Spleen (tissue), 11 donors: ENCODE measurements at regions not wholly inside any gene's neighbourhood (a gene's known extent, or its start where the extent isn't known, plus 50 kb on each side); places are given as distances from the start of the nearest gene placed in this dataset.

Experiments
- DNase-seq: peaks from one replicate; pipeline ENCODE4 v3.0.0-alpha.2; 2020
- H3K27ac ChIP-seq, 8 donors: fragments of 200-600 bp; sonication (generic) in 7 of 8; 1 replicate in 4 of 8; 2 replicates in 4 of 8; pipeline versions ENCODE4 v1.5.0 to v1.8.0; 2016 to 2021; ENCODE audit warnings: inconsistent platforms in 4 of 8, mild to moderate bottlenecking in 4 of 8, moderate library complexity in 1 of 8
- H3K27me3 ChIP-seq, 7 donors: fragments of 200-600 bp; sonication (generic) in 6 of 7; replicated peaks in 1 of 7; 1 replicate in 4 of 7; 2 replicates in 3 of 7; pipeline versions ENCODE4 v1.5.0 to v1.8.0; 2016 to 2021; ENCODE audit warnings: inconsistent platforms in 3 of 7, mild to moderate bottlenecking in 1 of 7
- H3K36me3 ChIP-seq, 6 donors: fragments of 200-600 bp; sonication (generic) in 5 of 6; 1 replicate in 4 of 6; 2 replicates in 2 of 6; pipeline versions ENCODE4 v1.5.0 to v1.8.0; 2016 to 2021; ENCODE audit warnings: inconsistent platforms in 2 of 6
- H3K4me1 ChIP-seq, 6 donors: fragments of 200-600 bp; sonication (generic) in 5 of 6; 1 replicate in 3 of 6; 2 replicates in 3 of 6; pipeline versions ENCODE4 v1.5.0 to v1.8.0; 2016 to 2021; ENCODE audit warnings: inconsistent platforms in 3 of 6
- H3K4me3 ChIP-seq, 8 donors: fragments of 200-600 bp; sonication (generic) in 7 of 8; 1 replicate in 4 of 8; 2 replicates in 4 of 8; pipeline versions ENCODE4 v1.5.0 to v1.8.0; 2016 to 2021; ENCODE audit warnings: inconsistent platforms in 4 of 8, mild to moderate bottlenecking in 4 of 8, moderate library complexity in 2 of 8
- H3K9me3 ChIP-seq, 8 donors: fragments of 200-600 bp; sonication (generic) in 7 of 8; 1 replicate in 4 of 8; 2 replicates in 4 of 8; pipeline versions ENCODE4 v1.5.0 to v1.8.0; 2016 to 2021; ENCODE audit warnings: inconsistent platforms in 4 of 8
- CTCF ChIP-seq, 11 experiments: fragments of 200-600 bp in 7 of 11; fragments of 450-650 bp in 4 of 11; sonication (generic) in 4 of 11; IDR thresholded peaks in 8 of 11; conservative IDR thresholded peaks in 3 of 11; 1 replicate in 7 of 11; 2 replicates in 4 of 11; pipeline versions ENCODE4 v1.4.0 to v1.8.0; 2016 to 2021; ENCODE audit warnings: antibody characterized with exemption in 11 of 11, inconsistent platforms in 4 of 11, mild to moderate bottlenecking in 1 of 11
- POLR2A ChIP-seq, 3 donors: fragments of 450-650 bp; IDR thresholded peaks; one replicate each; pipeline ENCODE4 v1.5.1; 2017; ENCODE audit warnings: antibody characterized with exemption in 3 of 3, mild to moderate bottlenecking in 1 of 3
- POLR2AphosphoS5 ChIP-seq, 3 donors: sonication (generic); formaldehyde crosslinking; IDR thresholded peaks; one replicate each; pipeline ENCODE4 v1.5.1; 2017; ENCODE audit warnings: antibody characterized with exemption in 3 of 3
- WGBS, 5 donors: extraction: QIAGEN DNeasy Blood & Tissue Kit in 3 of 5; methylation state at CpG; one replicate each; pipeline versions ENCODE4 v1.1.5 to v1.1.7; 2013 to 2018; 5-methylcytosine and 5-hydroxymethylcytosine counted together
- intact Hi-C: fragments of 100-400 bp; cut with DNase I; formaldehyde crosslinking; loops from one replicate; pipeline ENCODE4 v1.15.0; 2023; ENCODE audit warnings: low total_unique reads
- donor health status: healthy with polysubstance abuse.
- donor health status: DM: no; HTN: no; CAD: no; lungs with moderate emphysema.
- donor health status: DM: no; HTN: no; CAD: no.
- donor health status: Bipolar disorder and iron deficiency.
- donor health status: healthy.
- donor health status: DM: no; HTN: no; CAD: no.
- donor health status: DM: yes; HTN: yes; CAD: no.

GRCh38 chr12:88409257-88409656 lies 171.0 kb downstream of the KITLG start:
- TF ChIP-seq POLR2AphosphoS5 (IDR thresholded peaks at IDR 0.05), result no peak
- TF ChIP-seq POLR2A (IDR thresholded peaks at IDR 0.05), result no peak
- TF ChIP-seq CTCF (IDR thresholded peaks at IDR 0.05 in 8 of 11, conservative IDR thresholded peaks at IDR 0.05 in 3 of 11), result no peak
- WGBS, 5 donors, result 61 to 83% (median 74%) methylated on average over 3 of the region's 3 CpGs
- DNase-seq, result no peak

DNA sequence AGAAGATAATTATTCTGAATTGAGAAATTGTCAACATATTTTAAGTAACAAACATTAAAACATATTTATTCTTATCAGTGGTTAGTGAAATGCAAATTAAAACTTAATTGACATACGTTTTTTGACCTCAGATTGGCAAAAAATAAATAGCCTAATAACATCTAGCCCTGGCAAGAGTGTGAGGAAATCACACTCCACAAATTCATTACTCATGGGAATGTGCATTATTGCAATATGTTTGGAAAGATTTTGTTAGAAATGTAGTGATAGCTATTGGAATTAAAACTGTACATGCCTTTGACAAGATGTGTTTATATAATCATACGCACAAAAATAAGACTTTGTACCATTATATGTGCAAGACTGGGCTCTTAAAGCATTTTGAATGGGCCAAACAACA lies 168.6 kb downstream of the KITLG start:
- Histone ChIP-seq H3K4me1 (no peaks in the 10 kb centered on the region), H3K27me3 (no peaks in the 10 kb centered on the region), H3K36me3 (no peaks in the 10 kb centered on the region), H3K27ac (no peak overlapping the region), H3K4me3 (no peak overlapping the region), H3K9me3 (no peaks in the 10 kb centered on the region)
- WGBS, 5 donors, result 74 to 86% (median 81%) methylated on average over 2 of the region's 2 CpGs
- intact Hi-C loops, result no loop called here
- no peak for DNase-seq
- TF ChIP-seq POLR2A (IDR thresholded peaks at IDR 0.05) (no peak), POLR2AphosphoS5 (IDR thresholded peaks at IDR 0.05) (no peak), CTCF (IDR thresholded peaks at IDR 0.05 in 8 of 11, conservative IDR thresholded peaks at IDR 0.05 in 3 of 11) (no peak)

More at GRCh38 chr12:88409257-88409656, 171.0 kb downstream of the KITLG start:
- intact Hi-C loops, result no loop called here
- H3K27me3 ChIP-seq, result no peaks in the 10 kb centered on the region
- H3K4me1 ChIP-seq, result no peaks in the 10 kb centered on the region
- no peak overlapping the region for H3K4me3 ChIP-seq
- no peaks in the 10 kb centered on the region for H3K36me3 ChIP-seq
- H3K27ac ChIP-seq, result no peak overlapping the region
- H3K9me3 ChIP-seq, result no peaks in the 10 kb centered on the region

GRCh38 chr12:88413646-88414045 lies 166.6 kb downstream of the KITLG start:
- no peaks in the 10 kb centered on the region for H3K27me3 ChIP-seq
- no peak for DNase-seq
- WGBS, 5 donors, result 81 to 93% (median 85%) methylated on average over 2 of the region's 2 CpGs
- H3K9me3 ChIP-seq, result no peaks in the 10 kb centered on the region
- TF ChIP-seq POLR2AphosphoS5 (IDR thresholded peaks at IDR 0.05) (no peak), POLR2A (IDR thresholded peaks at IDR 0.05) (no peak), CTCF (IDR thresholded peaks at IDR 0.05 in 8 of 11, conservative IDR thresholded peaks at IDR 0.05 in 3 of 11) (no peak)
- intact Hi-C loops, result no loop called here
- no peak overlapping the region for H3K27ac ChIP-seq
- no peak overlapping the region for H3K4me3 ChIP-seq
- no peaks in the 10 kb centered on the region for H3K36me3 ChIP-seq
- no peaks in the 10 kb centered on the region for H3K4me1 ChIP-seq

- no peak for DNase-seq
- TF ChIP-seq POLR2AphosphoS5 (IDR thresholded peaks at IDR 0.05), result no peak
- TF ChIP-seq POLR2A (IDR thresholded peaks at IDR 0.05), result no peak
- no peak for TF ChIP-seq CTCF (IDR thresholded peaks at IDR 0.05 in 8 of 11, conservative IDR thresholded peaks at IDR 0.05 in 3 of 11)
- H3K36me3 ChIP-seq, result no peaks in the 10 kb centered on the region
- no peak overlapping the region for H3K4me3 ChIP-seq
- H3K4me1 ChIP-seq, result no peaks in the 10 kb centered on the region
- 69 to 86% (median 82%) methylated on average over 2 of the region's 2 CpGs for WGBS, 5 donors
- intact Hi-C loops, result no loop called here
- no peaks in the 10 kb centered on the region for H3K9me3 ChIP-seq
- H3K27ac ChIP-seq, result no peak overlapping the region
- no peaks in the 10 kb centered on the region for H3K27me3 ChIP-seq
Measured at GRCh38 chr12:88416155-88416554, 164.1 kb downstream of the KITLG start.
